GM18909 (cell line): ENCODE measurements at regions not wholly inside any gene's neighbourhood (a gene's known extent, or its start where the extent isn't known, plus 50 kb on each side); places are given as distances from the start of the nearest gene placed in this dataset.

Experiments
- ATAC-seq: cut with Tn5 transposase; IDR thresholded peaks from one replicate; pipeline ENCODE4 v1.9.1; 2021; ENCODE audit warnings: mild to moderate bottlenecking; ENCODE audit not compliant: unreplicated experiment, poor library complexity

DNA sequence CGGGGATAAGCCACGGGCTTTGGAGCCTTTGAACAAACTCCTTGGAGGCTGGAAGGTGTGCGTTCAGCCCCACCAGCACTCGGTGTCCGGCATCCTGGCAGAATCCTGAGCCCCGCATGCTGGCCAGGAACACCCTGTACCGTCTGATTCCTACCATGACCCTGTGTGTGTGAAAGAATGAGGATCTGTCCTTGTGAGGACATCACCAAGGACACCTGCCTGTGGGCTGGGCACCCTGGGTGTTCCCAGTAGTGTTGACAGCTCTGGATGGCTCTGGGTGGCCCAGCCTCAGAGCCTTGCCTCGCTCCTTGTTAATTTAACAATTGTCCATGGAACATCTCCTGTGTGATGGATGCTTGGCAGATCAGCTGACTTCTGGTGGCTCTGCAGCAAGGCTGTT, 234.3 kb downstream of the QKI start:
- no peak for ATAC-seq

- no peak for ATAC-seq
Observed at GRCh38 chr6:163647624-163648023, 233.1 kb downstream of the QKI start.

DNA sequence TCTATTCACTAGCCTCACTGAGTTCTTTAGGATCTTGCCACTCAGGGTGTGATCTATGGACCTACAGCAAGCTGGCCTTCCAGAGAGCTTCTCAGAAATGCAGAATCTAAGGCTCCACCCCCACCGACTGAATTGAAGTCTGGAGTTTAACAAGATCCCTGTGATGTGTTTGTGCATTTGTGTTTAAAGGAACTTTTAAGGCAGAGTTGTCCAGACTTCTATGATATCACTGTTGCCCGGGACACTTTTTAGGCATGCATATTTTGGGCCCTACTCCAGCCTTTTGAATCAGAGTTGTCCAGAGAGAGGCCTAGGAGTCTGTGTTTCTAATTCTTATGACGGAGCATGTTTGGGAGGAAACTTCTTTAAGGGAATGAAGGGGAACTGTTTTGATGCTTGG, 232.3 kb downstream of the QKI start:
- no peak for ATAC-seq

DNA sequence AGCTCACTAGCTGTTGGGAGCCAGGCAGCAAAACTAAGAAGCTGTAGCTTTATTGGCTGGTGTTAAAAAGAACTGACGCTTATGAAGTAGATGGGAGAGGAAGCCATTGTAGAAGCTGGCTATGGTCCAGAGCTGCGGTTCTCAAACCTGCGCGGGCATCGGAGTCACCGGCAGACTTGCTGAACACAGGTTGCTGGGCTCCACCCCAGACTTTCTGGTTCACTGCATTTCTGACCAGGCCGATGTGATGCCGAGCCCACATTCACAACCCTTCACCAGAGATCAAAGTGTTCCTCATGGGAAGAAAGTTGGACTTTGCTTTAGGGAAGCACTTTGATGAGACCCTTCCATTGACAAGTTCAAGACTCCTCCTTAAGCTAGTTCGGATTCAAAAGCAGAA, 231.6 kb downstream of the QKI start:
- ATAC-seq, result no peak

GRCh38 chr6:163645560-163645959, 231.0 kb downstream of the QKI start:
- no peak for ATAC-seq

GRCh38 chr6:163643866-163644265, 229.3 kb downstream of the QKI start:
- no peak for ATAC-seq

DNA sequence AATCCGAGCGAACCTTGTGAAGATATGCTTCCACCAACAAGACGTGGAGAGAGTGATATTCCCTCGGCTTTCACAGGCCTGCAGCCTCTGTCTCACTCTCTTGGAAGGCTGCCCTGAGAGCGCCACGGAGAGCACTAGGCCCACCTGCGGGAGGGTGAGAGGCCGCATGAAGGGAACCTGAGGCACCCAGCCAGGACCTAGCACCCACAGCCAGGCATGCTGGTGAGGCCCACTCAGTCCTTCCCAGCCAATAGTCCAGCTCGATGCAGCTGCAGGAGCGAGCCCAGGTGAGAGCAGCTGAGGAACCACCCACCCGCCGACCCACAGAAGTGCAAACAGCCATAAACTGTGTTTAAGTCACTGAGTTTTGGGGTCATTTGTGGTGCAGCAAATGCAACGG, 227.2 kb downstream of the QKI start:
- no peak for ATAC-seq

DNA sequence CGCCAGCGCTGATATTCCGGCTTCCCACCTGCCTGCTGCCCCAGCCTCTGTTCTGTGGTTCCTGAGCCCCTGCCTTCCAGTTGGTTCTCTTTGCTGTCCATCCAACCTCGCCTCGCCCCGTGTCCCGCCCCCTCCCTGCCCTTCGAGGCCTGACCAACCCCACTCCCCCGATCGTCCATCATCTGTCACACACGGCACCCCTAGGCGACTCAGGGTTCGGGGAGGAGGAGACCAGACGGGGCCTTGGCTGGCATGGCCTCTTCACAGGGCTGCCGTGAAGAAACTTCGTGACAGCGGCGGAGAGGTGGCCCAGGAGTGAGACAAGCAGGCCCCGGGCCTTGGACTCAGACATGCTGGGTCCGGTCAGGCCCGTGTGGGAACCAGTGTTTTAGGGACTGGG, 226.1 kb downstream of the QKI start:
- ATAC-seq, result no peak

- no peak for ATAC-seq
Observed at GRCh38 chr6:163637524-163637923, 223.0 kb downstream of the QKI start.

GRCh38 chr6:163635731-163636364, 221.3 kb downstream of the QKI start:
- ATAC-seq, result no peak

DNA sequence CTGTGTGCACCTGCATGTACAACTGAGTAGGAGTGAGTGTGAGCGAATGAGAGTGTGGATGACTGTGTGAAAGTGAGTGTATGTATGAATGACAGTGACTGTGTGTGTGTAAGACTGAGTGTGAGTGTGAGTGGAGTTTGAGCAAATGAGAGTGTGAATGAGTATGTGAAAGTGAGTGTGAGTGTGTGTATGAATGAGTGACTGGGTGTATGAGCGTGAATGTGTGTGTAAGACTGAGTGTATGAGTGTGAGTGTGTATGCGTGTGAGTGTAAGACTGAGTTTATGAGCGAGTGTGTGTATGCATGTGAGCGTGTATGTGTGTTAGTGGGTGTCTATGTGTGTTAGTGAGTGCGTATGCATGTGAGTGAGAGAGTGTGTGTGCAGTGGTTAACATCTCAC, 220.8 kb downstream of the QKI start:
- ATAC-seq, result no peak

- ATAC-seq, result no peak
Observed at GRCh38 chr6:163634211-163635171, 220.0 kb downstream of the QKI start.

- no peak for ATAC-seq
Observed at GRCh38 chr6:163630991-163631390, 216.5 kb downstream of the QKI start.

- no peak for ATAC-seq
Observed at GRCh38 chr6:163630572-163630971, 216.1 kb downstream of the QKI start.

- no peak for ATAC-seq
Observed at GRCh38 chr6:163630096-163630495, 215.6 kb downstream of the QKI start.
